Inflammatory macrophage (primary cell): ENCODE measurements at regions not wholly inside any gene's neighbourhood (a gene's known extent, or its start where the extent isn't known, plus 50 kb on each side); places are given as distances from the start of the nearest gene placed in this dataset.
"Not testable (repeated sequence)": the region's sequence is repeated elsewhere in the genome, so short reads cannot be mapped to it uniquely, and the experiment has no call there.

ENCODE experiments used
- DNase-seq, 2 donors: peaks; one replicate each; pipeline ENCODE4 v3.0.0-alpha.2; 2020 to 2022

- DNase-seq, result not testable (repeated sequence)
Observed at GRCh38 chr6:26799903-26800633, 140.5 kb upstream of the ZNF322 start.

GRCh38 chr6:26803762-26804161 is 144.2 kb upstream of the ZNF322 start:
- not testable (repeated sequence) for DNase-seq

- not testable (repeated sequence) for DNase-seq
Observed at GRCh38 chr6:26811486-26812116, 152.1 kb upstream of the ZNF322 start.

DNA sequence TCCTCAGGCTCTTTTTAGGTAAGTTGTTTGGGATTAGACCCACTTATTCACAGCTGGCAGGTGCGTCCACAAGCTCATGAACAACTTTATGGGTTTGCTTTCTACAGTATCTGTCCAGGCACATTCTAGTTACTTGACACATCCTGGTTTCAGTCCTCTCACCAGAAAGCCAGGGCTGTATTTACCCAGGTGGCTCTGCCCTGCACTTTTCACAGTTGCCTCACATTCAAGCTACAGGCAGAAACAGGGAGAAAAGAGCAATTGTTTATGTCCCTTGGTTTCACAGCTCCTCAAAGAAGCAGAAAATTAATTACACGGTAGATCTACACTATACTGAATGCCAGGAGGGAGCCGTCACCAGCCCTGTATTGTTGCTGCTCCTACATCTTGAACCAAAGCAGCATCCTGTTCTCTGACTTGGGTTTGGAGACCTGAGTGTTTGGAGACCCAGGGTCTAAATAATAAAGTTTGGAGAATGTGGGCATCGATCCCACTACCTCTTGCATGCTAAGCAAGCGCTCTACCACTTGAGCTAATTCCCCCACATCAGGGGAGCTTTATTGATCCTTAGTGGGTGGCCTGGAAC is 159.2 kb upstream of the ZNF322 start:
- not testable (repeated sequence) for DNase-seq

DNA sequence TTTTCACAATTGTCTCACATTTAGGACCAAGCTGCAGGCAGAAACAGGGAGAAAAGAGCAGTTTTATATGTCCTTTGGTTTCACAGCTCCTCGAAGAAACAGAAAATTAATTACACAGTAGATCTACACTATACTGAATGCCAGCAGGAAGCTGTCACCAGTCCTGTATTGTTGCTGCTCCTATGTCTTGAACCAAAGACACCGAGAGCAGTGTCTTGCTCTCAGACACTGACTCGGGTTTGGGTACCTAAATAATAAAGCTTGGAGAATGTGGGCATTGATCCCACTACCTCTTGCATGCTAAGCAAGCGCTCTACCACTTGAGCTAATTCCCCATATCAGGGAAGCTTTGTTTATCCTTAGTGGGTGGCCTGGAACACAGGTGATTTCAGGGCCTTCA is 168.4 kb upstream of the ZNF322 start:
- DNase-seq, result not testable (repeated sequence)

DNA sequence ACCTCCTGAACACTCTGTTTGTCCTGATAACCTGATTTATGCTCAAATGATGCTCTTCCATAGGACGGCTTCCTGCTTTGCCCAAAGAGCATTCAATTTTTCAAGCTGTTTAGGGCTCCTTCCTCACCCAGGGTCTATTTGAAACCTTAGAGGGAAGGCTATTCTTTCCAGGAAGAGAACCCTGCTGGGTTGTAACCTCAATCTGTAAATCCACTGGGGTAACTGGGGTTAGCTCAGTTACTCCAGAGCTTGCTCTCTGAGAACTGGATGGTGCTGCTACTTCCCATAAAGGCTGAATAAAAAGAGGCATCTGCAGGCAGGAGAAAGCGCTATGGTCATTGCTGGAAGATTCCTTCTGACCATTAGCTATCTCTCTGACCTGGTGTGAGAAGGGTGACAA is 169.9 kb upstream of the ZNF322 start:
- DNase-seq, result not testable (repeated sequence)

DNA sequence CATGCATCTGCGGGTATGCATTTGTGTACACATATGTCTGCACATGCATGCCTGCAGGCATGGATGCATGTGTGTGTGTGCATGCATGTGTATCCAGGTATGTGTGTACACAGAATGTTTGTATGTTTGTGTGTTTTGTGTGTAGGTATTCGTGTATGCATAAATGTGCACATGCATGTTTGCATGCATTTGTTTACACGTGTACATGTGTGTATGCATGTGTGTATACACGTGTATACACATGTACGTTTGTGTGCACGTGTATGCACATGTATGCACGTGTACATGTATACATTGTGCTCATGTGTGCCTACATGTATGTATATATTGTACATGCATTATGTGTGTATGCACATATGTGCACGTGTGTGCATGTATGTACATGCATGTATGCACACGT is 171.4 kb upstream of the ZNF322 start:
- DNase-seq, result not testable (repeated sequence)

DNA sequence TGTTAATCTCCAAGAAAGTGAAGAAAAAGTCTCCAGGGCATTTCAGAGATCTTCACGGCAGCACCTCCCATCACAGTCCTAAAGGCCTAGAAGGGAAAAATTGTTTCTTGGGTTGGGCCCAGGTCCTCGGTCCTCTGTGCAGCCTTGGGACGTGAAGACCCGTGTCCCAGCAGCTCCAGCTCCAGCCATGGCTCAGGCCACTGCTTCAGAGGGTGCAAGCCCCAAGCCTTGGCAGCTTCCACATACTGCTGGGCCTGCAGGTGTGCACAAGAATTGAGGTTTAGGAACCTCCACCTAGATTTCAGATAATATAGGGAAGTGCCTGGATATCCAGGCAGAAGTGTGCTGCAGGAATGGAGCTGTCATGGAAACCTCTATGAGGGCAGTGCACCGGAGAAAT is 176.2 kb upstream of the ZNF322 start:
- DNase-seq, result not testable (repeated sequence)

- not testable (repeated sequence) for DNase-seq
Observed at GRCh38 chr6:26836657-26837056, 177.1 kb upstream of the ZNF322 start.

DNA sequence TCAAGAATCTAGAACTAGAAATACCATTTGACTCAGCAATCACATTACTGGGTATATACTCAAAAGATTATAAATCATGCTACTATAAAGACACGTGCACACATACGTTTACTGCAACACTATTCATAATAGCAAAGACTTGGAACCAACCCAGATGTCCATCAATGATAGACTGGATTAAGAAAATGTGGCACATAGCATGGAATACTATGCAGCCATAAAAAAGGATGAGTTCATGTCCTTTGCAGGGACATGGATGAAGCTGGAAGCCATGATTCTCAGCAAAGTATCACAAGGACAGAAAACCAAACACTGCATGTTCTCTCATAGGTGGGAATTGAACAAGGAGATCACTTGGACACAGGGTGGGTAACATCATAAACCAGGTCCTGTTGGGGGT is 185.3 kb upstream of the ZNF322 start:
- DNase-seq, result not testable (repeated sequence)

DNA sequence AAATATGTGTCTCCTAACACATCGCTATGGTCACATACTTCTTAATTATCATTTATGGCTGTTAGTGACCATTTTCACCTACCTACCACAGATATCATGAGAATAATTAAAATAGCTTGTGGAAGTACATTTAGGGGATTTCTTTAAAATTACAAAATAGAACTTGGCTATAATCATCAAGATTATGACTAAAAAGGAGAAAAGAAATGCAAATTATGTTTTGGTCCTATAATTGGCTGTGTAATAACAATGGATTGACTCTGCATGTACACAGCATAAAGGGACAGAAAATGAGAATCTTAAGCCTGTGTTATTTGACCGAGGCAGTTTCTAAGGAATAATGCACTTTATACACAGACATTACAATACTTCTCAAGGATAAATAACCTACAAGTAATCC is 197.7 kb upstream of the ZNF322 start:
- not testable (repeated sequence) for DNase-seq

DNA sequence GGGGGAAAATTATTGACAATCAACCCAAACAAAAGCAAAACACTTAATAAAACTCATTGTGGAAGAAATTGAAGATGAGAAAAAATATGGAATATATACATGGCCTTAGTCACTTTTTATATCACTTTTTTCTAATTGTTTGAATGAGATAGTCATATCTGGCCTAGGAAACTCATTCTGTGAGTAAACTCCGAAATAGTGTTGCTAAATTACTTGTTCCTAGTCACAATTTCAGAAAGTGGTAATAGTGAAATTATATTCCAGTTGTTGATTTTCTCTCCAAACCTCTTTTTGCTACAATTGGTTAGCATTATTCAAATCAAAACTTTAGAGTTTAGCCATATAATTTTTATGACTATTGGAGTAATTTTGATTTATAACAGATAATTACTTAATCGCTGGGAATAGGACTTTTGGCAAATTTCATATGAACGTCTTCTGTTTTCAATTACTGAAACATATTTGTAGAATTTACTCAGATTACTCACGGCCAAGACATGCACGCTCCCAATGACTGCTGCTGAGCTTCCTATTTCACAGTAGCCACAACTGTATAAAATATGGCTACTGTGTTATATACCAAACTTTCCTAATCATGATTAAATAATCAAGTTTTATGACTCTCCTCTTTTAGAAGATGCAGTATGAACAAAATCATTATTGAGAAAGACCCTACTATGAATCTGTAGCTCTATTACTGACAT is 199.7 kb upstream of the ZNF322 start:
- not testable (repeated sequence) for DNase-seq

- not testable (repeated sequence) for DNase-seq
Observed at GRCh38 chr6:26859771-26860163, 200.2 kb upstream of the ZNF322 start.

DNA sequence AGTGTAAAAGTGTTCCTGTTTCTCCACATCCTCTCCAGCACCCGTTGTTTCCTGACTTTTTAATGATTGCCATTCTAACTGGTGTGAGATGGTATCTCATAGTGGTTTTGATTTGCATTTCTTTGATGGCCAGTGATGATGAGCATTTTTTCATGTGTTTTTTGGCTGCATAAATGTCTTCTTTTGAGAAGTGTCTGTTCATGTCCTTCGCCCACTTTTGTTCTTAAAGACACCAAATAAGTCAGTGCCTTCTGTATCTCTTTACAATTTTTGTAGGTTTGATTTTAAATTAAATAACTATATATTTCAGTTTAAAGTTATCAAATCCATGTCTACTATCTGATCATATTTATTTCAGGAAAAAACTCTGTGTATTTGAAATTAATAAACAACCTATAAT is 202.4 kb upstream of the ZNF322 start:
- not testable (repeated sequence) for DNase-seq

DNA sequence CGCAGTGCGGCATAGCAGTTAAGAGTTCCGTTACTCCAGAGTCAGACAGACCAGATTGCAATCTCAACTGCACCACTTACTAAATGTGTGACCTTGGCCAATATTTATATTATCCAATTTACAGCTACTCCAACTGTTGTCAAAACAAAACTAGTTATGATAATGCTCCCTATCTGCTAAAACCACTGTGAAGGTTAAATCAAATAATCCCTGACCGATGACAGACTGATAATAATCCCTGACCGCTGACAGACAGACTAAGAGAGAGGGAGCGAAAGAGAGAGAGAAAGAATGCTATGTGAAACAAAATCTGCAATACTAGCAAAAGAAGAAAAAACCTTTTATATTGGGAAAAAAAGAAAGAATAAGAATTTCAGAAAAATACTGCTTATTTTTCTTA is 204.1 kb upstream of the ZNF322 start:
- not testable (repeated sequence) for DNase-seq

GRCh38 chr6:26898785-26899184 is 239.2 kb upstream of the ZNF322 start:
- not testable (repeated sequence) for DNase-seq

- not testable (repeated sequence) for DNase-seq
Observed at GRCh38 chr6:26924206-26924605, 264.7 kb upstream of the ZNF322 start.

- not testable (repeated sequence) for DNase-seq
Observed at GRCh38 chr6:26928190-26928589, 268.6 kb upstream of the ZNF322 start.

DNA sequence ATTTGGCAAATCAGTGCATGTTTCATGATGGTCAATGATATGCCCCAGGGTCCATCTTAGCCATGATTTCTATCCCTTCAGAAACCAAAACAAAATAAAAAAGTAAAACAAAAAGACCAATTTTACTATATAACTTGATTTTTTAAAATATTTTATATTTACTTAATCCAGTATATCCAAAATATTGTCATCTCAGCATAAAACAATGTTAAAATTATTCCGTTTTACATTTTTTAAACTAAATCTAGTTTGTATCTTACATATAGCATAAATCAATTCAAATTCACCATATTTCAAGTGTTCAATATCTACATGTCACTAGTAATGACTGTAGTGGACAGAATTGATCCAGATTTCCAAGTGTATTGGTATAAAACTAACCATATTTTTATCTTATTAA is 277.7 kb upstream of the ZNF322 start:
- not testable (repeated sequence) for DNase-seq

GRCh38 chr6:26951211-26951610 is 291.7 kb upstream of the ZNF322 start:
- not testable (repeated sequence) for DNase-seq

GRCh38 chr6:26956078-26956600 is 291.4 kb upstream of the PRSS16 start:
- DNase-seq, result peak; percentile 30 to 36

DNA sequence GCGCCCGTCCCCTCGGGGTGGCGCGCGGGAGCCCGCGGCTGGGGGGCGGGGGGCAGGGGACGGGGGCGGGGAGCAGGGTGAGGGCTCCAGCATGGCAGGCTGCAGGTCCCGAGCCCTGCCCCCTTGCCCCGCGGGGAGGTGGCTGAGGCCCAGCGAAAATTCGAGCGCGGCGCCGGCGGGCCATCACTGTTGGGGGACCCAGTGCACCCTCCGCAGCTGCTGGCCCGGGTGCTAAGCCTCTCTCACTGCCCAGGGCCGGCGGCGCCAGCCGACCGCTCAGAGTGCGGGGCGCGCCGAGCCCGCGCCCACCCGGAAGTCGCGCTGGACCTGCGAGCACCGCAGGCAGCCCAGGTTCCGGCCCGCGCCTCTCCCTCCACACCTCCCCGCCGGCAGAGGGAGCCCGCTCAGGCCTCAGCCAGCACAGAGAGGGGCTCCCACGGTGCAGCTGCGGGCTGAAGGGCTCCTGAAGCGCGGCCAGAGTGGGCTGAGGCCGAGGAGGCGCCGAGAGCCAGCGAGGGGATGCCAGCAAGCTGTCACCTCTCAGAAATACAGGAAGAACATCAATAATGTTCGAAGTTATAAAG is 290.8 kb upstream of the PRSS16 start:
- DNase-seq, result peak; percentile 29 to 62
